Osteoblast (primary cell): ENCODE measurements at regions not wholly inside any gene's neighbourhood (a gene's known extent, or its start where the extent isn't known, plus 50 kb on each side); places are given as distances from the start of the nearest gene placed in this dataset.
"Not testable (repeated sequence)": the region's sequence is repeated elsewhere in the genome, so short reads cannot be mapped to it uniquely, and the experiment has no call there.

Experiments
- DNase-seq: peaks from one replicate; pipeline ENCODE4 v3.0.0; 2011; ENCODE audit warnings: low spot score, mixed read lengths; ENCODE audit not compliant: insufficient read length; ENCODE audit errors: missing footprints
- H2AFZ ChIP-seq: 2 replicates; pipeline ENCODE4 v1.6.0; 2011; ENCODE audit warnings: mild to moderate bottlenecking, low read length
- H3K27ac ChIP-seq: 2 replicates; pipeline ENCODE4 v1.5.1; 2011; ENCODE audit warnings: mild to moderate bottlenecking, low read depth, low read length, moderate library complexity
- H3K27me3 ChIP-seq: 2 replicates; pipeline ENCODE4 v1.6.0; 2012; ENCODE audit warnings: mild to moderate bottlenecking, control low read depth, inconsistent platforms, low read length, moderate library complexity; ENCODE audit not compliant: insufficient read depth
- H3K36me3 ChIP-seq: 2 replicates; pipeline ENCODE4 v1.5.1; 2011; ENCODE audit warnings: mild to moderate bottlenecking, low read length, control low read depth, moderate library complexity; ENCODE audit not compliant: insufficient read depth
- H3K4me1 ChIP-seq: 2 replicates; pipeline ENCODE4 v1.5.1; 2011; ENCODE audit warnings: mild to moderate bottlenecking, low read length, control low read depth, moderate library complexity; ENCODE audit not compliant: insufficient read depth
- H3K4me2 ChIP-seq: 2 replicates; pipeline ENCODE4 v1.6.0; 2011; ENCODE audit warnings: mild to moderate bottlenecking, low read length; ENCODE audit not compliant: insufficient read depth
- H3K4me3 ChIP-seq: fragments of 200-600 bp; sonication (generic); 3 replicates; pipeline ENCODE4 v1.5.1; 2012; ENCODE audit warnings: mild to moderate bottlenecking, low read length, inconsistent platforms; ENCODE audit not compliant: insufficient read depth
- H3K79me2 ChIP-seq: 2 replicates; pipeline ENCODE4 v1.6.0; 2012; ENCODE audit warnings: mild to moderate bottlenecking, low read length, control low read depth, inconsistent platforms; ENCODE audit not compliant: insufficient read depth
- H3K9me3 ChIP-seq: 2 replicates; pipeline ENCODE4 v1.5.1; 2011; ENCODE audit warnings: low read depth, low read length, control low read depth
- H4K20me1 ChIP-seq: 2 replicates; pipeline ENCODE4 v1.6.0; 2012; ENCODE audit warnings: mild to moderate bottlenecking, low read length, control low read depth; ENCODE audit not compliant: insufficient read depth
- TF ChIP-seq, protein P1 (sequence below): IDR thresholded peaks from 2 replicates; pipeline ENCODE4 v1.5.1; 2011; ENCODE audit warnings: mild to moderate bottlenecking, low read depth, low read length, moderate library complexity; ENCODE audit errors: extremely low read depth

DNA sequence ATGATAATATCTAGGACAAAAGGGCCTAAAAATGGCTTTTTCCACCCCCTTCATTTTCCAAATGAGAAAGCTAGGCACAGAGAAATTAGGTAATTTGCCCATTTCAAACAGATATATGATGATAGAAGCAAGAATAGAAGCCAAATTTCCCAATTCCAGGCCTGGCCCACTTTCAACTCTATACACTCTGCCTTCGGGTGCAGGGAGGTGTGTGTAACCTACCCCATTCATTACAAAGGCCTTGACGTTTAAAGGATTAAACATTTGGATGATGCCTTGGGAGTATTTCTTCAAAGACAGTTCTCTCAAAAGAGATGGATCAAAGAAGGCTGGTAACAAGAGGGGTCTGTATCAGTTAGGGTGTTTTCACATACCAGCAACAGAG, 134.1 kb downstream of the CCDC34 start:
- H3K4me1 ChIP-seq: peaks cover 40% of the 10 kb centered on the region
- peaks cover 3% of the 10 kb centered on the region for H3K36me3 ChIP-seq
- no peak overlapping the region for H3K4me2 ChIP-seq
- no peak for DNase-seq
- H3K27ac ChIP-seq: peak overlapping the region; percentile 76
- no peaks in the 10 kb centered on the region for H4K20me1 ChIP-seq
- no peak overlapping the region for H2AFZ ChIP-seq
- no peaks in the 10 kb centered on the region for H3K27me3 ChIP-seq
- no peaks in the 10 kb centered on the region for H3K9me3 ChIP-seq
- no peaks in the 10 kb centered on the region for H3K79me2 ChIP-seq
- no peak overlapping the region for H3K4me3 ChIP-seq
- TF ChIP-seq, protein P1, sequence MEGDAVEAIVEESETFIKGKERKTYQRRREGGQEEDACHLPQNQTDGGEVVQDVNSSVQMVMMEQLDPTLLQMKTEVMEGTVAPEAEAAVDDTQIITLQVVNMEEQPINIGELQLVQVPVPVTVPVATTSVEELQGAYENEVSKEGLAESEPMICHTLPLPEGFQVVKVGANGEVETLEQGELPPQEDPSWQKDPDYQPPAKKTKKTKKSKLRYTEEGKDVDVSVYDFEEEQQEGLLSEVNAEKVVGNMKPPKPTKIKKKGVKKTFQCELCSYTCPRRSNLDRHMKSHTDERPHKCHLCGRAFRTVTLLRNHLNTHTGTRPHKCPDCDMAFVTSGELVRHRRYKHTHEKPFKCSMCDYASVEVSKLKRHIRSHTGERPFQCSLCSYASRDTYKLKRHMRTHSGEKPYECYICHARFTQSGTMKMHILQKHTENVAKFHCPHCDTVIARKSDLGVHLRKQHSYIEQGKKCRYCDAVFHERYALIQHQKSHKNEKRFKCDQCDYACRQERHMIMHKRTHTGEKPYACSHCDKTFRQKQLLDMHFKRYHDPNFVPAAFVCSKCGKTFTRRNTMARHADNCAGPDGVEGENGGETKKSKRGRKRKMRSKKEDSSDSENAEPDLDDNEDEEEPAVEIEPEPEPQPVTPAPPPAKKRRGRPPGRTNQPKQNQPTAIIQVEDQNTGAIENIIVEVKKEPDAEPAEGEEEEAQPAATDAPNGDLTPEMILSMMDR: no peak

GRCh38 chr11:27228232-27228905, 134.6 kb downstream of the CCDC34 start:
- Histone ChIP-seq H3K27me3 (no peaks in the 10 kb centered on the region), H3K9me3 (no peaks in the 10 kb centered on the region), H4K20me1 (no peaks in the 10 kb centered on the region), H3K4me2 (no peak overlapping the region), H3K4me3 (no peak overlapping the region), H3K36me3 (peaks cover 3% of the 10 kb centered on the region), H3K79me2 (no peaks in the 10 kb centered on the region), H3K4me1 (peaks cover 34% of the 10 kb centered on the region), H3K27ac (no peak overlapping the region), H2AFZ (no peak overlapping the region)
- DNase-seq: no peak
- TF ChIP-seq, protein P1: no peak

GRCh38 chr11:27227736-27228135, 135.3 kb downstream of the CCDC34 start:
- Histone ChIP-seq H3K9me3 (no peaks in the 10 kb centered on the region), H3K36me3 (peaks cover 3% of the 10 kb centered on the region), H3K4me1 (peaks cover 28% of the 10 kb centered on the region), H3K27me3 (no peaks in the 10 kb centered on the region), H2AFZ (no peak overlapping the region), H3K4me3 (no peak overlapping the region), H4K20me1 (no peaks in the 10 kb centered on the region), H3K27ac (no peak overlapping the region), H3K4me2 (no peak overlapping the region), H3K79me2 (no peaks in the 10 kb centered on the region)
- TF ChIP-seq, protein P1: no peak
- no peak for DNase-seq

- H3K4me3 ChIP-seq, H3K27me3 ChIP-seq: not testable (repeated sequence)
- peak overlapping the region; percentile 64 for H3K4me2 ChIP-seq
These were observed 143.5 kb downstream of the CCDC34 start for GRCh38 chr11:27219487-27220039.

More at GRCh38 chr11:27219487-27220039, 143.5 kb downstream of the CCDC34 start:
- not testable (repeated sequence) for DNase-seq, H3K36me3 ChIP-seq, H2AFZ ChIP-seq, H3K79me2 ChIP-seq, H3K9me3 ChIP-seq, H4K20me1 ChIP-seq
- Histone ChIP-seq H3K4me1 (peaks cover 32% of the 10 kb centered on the region), H3K27ac (peak overlapping the region; percentile 99)
